ENCODE measurements at regions not wholly inside any gene's neighbourhood (a gene's known extent, or its start where the extent isn't known, plus 50 kb on each side); places are given as distances from the start of the nearest gene placed in this dataset.
"Not testable (repeated sequence)": the region's sequence is repeated elsewhere in the genome, so short reads cannot be mapped to it uniquely, and the experiment has no call there.

GRCh38 chr4:132707955-132708354 is 441.1 kb upstream of the PCDH10 start:
- DNase-seq = no peak

GRCh38 chr4:132709056-132709455 is 440.0 kb upstream of the PCDH10 start:
- DNase-seq = peak; percentile 76

- no peak for DNase-seq
Measured at GRCh38 chr4:132710971-132711370, 438.1 kb upstream of the PCDH10 start.

GRCh38 chr4:132737344-132737743 is 411.8 kb upstream of the PCDH10 start:
- DNase-seq = no peak

GRCh38 chr4:132759199-132759780 is 389.8 kb upstream of the PCDH10 start:
- DNase-seq = no peak

GRCh38 chr4:132763465-132763864 is 385.6 kb upstream of the PCDH10 start:
- DNase-seq = no peak

GRCh38 chr4:132767901-132768300 is 381.2 kb upstream of the PCDH10 start:
- DNase-seq = no peak

- DNase-seq = peak; percentile 90
Measured at GRCh38 chr4:132770776-132771175, 378.3 kb upstream of the PCDH10 start.

GRCh38 chr4:132792310-132792709 is 356.8 kb upstream of the PCDH10 start:
- DNase-seq = no peak

GRCh38 chr4:132797856-132798255 is 351.2 kb upstream of the PCDH10 start:
- DNase-seq = no peak

GRCh38 chr4:132809298-132810032 is 339.6 kb upstream of the PCDH10 start:
- DNase-seq = peak; percentile 4

- DNase-seq = not testable (repeated sequence)
Measured at GRCh38 chr4:132813061-132813460, 336.0 kb upstream of the PCDH10 start.

- no peak for DNase-seq
Measured at GRCh38 chr4:132818091-132818490, 331.0 kb upstream of the PCDH10 start.

- DNase-seq = no peak
Measured at GRCh38 chr4:132823419-132823818, 325.7 kb upstream of the PCDH10 start.

- DNase-seq = no peak
Measured at GRCh38 chr4:132824761-132825160, 324.3 kb upstream of the PCDH10 start.

- DNase-seq = peak; percentile 16
Measured at GRCh38 chr4:132827522-132827921, 321.6 kb upstream of the PCDH10 start.

GRCh38 chr4:132838244-132838643 is 310.9 kb upstream of the PCDH10 start:
- DNase-seq = no peak

GRCh38 chr4:132839070-132839469 is 310.0 kb upstream of the PCDH10 start:
- peak; percentile 55 for DNase-seq

- no peak for DNase-seq
Measured at GRCh38 chr4:132859929-132860328, 289.2 kb upstream of the PCDH10 start.

- no peak for DNase-seq
Measured at GRCh38 chr4:132860976-132861375, 288.1 kb upstream of the PCDH10 start.

GRCh38 chr4:132863619-132864018 is 285.5 kb upstream of the PCDH10 start:
- no peak for DNase-seq

- DNase-seq = no peak
Measured at GRCh38 chr4:132865458-132865857, 283.6 kb upstream of the PCDH10 start.

- no peak for DNase-seq
Measured at GRCh38 chr4:132865922-132866321, 283.2 kb upstream of the PCDH10 start.

- DNase-seq = no peak
Measured at GRCh38 chr4:132866616-132867015, 282.5 kb upstream of the PCDH10 start.

- DNase-seq = no peak
Measured at GRCh38 chr4:132893787-132894186, 255.3 kb upstream of the PCDH10 start.

All from OCI-M1 (cell line).